Stimulated activated CD8-positive, alpha-beta memory T cell treated with anti-CD3 and anti-CD28 coated beads, Interleukin-4, amount 100 ng/mL, for 24 hours (primary cell): ENCODE measurements at regions not wholly inside any gene's neighbourhood (a gene's known extent, or its start where the extent isn't known, plus 50 kb on each side); places are given as distances from the start of the nearest gene placed in this dataset.
"Not testable (repeated sequence)": the region's sequence is repeated elsewhere in the genome, so short reads cannot be mapped to it uniquely, and the experiment has no call there.

ENCODE experiments used
- DNase-seq: peaks from one replicate; pipeline ENCODE4 v3.0.0-alpha.2; 2020; ENCODE audit warnings: low read depth

GRCh38 chr6:26720663-26721218 is 61.2 kb upstream of the ZNF322 start:
- not testable (repeated sequence) for DNase-seq

DNA sequence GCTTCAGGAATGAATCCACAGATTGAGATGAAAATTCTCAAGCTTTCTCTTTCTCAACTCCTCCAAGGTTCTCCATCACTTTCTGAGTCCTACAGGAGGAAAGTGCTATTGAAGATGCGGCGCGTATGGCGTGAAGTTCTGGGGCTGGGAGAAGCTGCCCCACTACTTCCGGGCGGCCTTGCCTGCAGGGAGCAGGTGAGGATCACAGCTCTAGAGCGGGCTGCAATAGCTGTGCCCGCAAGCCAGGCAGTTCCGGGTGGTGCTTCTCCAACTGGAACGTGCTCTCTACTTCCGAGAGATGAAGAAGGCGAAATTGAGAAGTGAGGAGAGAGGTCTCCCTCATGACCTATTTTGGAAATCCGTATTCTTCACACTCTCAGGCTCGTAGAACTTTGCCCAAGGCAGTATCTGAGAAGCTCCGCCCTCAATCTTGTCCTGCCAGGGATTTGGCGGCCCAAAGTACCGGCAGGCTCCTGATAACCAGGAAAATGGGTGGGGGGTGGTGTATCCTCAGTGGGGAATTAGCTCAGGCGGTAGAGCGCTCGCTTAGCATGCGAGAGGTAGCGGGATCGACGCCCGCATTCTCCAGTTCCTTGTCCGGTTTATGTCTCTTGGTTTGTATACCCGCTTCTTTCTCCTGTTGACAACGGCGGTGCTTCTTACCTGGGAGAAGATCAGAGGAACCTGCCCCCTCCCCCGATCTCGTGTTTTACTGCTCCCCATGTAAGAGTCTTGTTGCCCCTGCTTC is 70.6 kb upstream of the ZNF322 start:
- DNase-seq: not testable (repeated sequence)

GRCh38 chr6:26734776-26735472 is 75.4 kb upstream of the ZNF322 start:
- DNase-seq: not testable (repeated sequence)

GRCh38 chr6:26739811-26740210 is 80.3 kb upstream of the ZNF322 start:
- DNase-seq: no peak

DNA sequence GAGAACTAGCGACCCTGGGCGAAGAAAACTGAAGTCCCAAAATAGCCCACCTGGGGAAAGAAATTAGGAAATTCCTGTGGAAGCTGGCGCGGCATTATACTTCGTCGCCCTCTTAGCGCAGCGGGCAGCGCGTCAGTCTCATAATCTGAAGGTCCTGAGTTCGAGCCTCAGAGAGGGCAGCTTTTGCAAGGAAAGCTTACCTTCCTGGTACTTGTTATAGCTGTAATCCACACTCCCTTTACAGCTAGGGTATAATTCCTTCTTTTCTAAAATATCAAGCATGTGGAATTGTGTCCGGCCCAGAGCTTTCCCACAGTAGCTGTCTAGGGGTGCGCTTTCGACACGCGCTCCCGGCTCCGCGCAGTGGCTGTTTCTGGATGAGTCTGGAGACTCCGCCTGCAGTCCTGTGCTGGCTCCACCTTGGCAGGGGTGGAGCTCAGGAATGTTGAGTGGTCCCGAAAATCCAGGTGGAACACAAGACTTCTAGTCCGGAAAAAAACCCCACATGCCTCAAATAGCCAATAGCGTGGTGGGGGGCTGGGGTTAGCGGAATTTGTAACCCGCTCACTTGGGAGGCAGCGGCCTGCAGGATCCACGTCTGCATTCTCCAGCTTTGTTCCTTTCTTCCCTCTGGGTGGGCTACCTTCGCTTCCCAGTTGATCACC is 83.7 kb upstream of the ZNF322 start:
- DNase-seq: no peak

GRCh38 chr6:26743941-26744699 is 84.6 kb upstream of the ZNF322 start:
- no peak for DNase-seq

GRCh38 chr6:26744837-26745282 is 85.3 kb upstream of the ZNF322 start:
- not testable (repeated sequence) for DNase-seq

- DNase-seq: not testable (repeated sequence)
These were observed 86.4 kb upstream of the ZNF322 start for GRCh38 chr6:26745964-26746363.

DNA sequence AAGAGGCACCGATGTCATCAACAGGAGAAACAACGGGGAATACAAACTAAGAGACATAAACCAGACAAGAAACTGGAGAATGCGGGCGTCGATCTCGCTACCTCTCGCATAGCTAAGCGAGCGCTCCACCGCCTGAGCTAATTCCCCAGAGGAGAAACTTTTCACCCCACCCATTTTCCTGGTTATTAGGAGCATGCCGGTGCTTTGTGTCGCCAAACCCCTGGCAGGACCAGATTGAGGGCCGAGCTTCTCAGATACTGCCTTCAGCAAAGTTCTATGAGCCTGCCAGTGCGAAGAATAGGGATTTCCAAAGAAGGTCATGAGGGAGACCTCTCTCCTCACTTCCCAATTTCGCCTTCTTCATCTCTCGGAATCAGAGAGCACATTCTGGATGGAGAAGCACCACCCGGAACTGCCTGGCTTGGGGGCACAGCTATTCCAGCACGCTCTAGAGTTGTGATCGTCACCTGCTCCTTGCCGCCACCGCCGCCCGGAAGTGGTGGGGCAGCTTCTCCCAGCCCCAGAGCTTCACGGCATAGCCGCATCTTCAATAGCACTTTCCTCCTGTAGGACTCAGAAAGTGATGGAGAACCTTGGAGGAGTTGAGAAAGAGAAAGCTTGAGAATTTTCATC is 89.7 kb upstream of the ZNF322 start:
- not testable (repeated sequence) for DNase-seq

DNA sequence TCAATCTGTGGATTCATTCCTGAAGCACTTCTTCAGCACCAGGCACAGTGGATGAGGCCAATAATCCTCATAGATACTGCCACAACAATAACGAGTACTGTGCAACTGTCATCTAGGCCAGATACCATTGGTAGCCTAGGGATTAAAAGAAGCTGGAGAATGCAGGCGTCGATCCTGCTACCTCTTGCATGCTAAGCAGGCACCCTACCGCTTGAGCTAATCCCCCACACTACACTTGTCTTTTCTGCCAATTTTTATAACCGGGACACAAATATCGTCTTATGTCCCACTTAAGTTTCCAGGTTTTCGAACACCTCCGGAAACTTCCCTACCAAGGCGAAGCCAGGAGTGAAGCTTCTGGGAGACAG is 90.2 kb upstream of the ZNF322 start:
- DNase-seq: not testable (repeated sequence)

- no peak for DNase-seq
These were observed 94.7 kb upstream of the ZNF322 start for GRCh38 chr6:26754212-26754611.

GRCh38 chr6:26754801-26755200 is 95.3 kb upstream of the ZNF322 start:
- DNase-seq: not testable (repeated sequence)

- DNase-seq: not testable (repeated sequence)
These were observed 96.7 kb upstream of the ZNF322 start for GRCh38 chr6:26756067-26756805.

DNA sequence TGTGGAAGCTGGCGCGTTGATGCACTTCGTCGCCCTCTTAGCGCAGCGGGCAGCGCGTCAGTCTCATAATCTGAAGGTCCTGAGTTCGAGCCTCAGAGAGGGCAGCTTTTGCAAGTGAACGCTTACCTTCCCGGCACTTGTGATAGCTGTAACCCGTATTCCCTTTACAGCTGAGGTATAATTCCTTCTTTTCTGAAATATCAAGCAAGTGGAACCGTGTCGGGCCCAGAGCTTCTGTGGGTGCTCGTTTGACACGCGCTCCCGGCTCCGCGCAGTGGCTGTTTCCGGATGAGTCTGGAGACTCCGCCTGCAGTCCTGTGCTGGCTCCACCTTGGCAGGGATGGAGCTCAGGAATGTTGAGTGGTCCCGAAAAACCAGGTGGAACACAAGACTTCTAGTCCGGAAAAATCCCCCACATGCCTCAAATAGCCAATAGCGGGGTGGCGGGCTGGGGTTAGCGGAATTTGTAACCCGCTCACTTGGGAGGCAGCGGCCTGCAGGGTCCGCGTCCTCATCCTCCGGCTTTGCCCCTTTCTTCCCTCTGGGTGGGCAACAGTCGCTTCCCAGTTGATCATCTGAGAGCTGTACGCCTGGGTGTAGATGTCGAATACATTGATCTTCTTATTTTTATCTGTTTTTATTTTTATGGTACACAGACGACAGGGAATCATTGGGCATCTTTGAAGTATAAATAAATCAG is 106.8 kb upstream of the ZNF322 start:
- DNase-seq: not testable (repeated sequence)

- DNase-seq: not testable (repeated sequence)
These were observed 111.6 kb upstream of the ZNF322 start for GRCh38 chr6:26770941-26771666.

GRCh38 chr6:26773414-26773813 is 113.9 kb upstream of the ZNF322 start:
- not testable (repeated sequence) for DNase-seq

DNA sequence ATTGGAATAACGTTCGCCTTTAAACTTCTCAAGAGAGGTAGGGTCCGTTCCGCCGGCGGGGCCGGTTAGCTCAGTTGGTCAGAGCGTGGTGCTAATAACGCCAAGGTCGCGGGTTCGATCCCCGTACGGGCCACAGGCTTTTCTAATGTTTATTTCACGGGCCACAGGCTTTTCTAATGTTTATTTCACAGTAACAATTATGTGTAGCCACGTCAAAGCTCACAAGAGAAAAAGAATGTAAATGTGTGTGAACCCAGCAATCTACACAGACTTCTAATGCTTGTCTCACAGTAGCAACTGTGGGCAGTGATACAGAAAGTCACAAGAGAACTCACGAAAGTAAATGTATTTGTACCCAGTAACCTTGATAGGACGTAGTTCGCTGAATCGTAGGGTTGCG is 121.0 kb upstream of the ZNF322 start:
- not testable (repeated sequence) for DNase-seq

DNA sequence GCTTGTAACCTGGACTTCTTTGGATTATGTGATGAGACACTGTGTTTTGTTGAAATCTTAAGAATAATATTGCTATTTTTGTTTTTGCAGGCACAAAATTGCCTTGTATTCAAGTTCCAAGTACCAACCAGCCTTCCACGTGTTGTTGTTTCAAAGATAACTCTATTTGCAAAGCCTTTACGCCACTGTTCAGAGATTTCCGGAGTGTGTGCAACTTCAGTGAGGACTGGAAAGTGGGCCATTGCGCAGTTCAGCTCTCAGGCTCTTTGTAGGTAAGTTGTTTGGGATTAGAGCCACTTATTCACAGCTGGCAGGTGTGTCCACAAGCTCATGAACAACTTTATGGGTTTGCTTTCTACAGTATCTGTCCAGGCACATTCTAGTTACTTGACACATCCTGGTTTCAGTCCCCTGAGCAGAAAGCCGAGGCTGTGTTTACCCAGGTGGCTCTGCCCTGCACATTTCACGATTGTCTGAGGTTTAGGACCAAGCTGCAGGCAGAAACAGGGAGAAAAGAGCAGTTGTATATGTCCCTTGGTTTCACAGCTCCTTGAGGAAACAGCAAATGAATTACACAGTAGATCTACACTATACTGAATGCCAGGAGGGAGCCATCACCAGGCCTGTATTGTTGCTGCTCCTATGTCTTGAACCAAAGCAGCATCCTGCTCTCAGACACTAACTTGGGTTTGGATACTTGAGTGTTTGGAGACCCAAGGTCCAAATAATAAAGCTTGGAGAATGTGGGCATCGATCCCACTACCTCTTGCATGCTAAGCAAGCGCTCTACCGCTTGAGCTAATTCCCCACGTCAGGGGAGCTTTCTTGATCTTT is 136.1 kb upstream of the ZNF322 start:
- not testable (repeated sequence) for DNase-seq
